Gastrocnemius medialis (tissue), 4 donors: ENCODE measurements at regions not wholly inside any gene's neighbourhood (a gene's known extent, or its start where the extent isn't known, plus 50 kb on each side); places are given as distances from the start of the nearest gene placed in this dataset.

ENCODE experiments used
- ATAC-seq, 2 donors: fragments of 150-250 bp; one replicate each; pipeline ENCODE4 v1.9.1; 2016
- DNase-seq, 2 donors: peaks; one replicate each; pipeline ENCODE4 v3.0.0-alpha.2; 2019
- H3K27ac ChIP-seq, 4 donors: fragments of 200-600 bp; sonication (generic); 1 replicate in 1 of 4; 2 replicates in 3 of 4; pipeline ENCODE4 v1.5.1; 2016 to 2018; ENCODE audit warnings: mild to moderate bottlenecking in 2 of 4, moderate library complexity in 1 of 4
- H3K27me3 ChIP-seq, 3 donors: fragments of 200-600 bp; sonication (generic) in 2 of 3; 1 replicate in 1 of 3; 2 replicates in 2 of 3; pipeline versions ENCODE4 v1.5.1 to v1.6.0; 2016 to 2019; ENCODE audit warnings: mild to moderate bottlenecking in 1 of 3, moderate library complexity in 1 of 3
- H3K36me3 ChIP-seq, 2 donors: fragments of 200-600 bp; sonication (generic) in 1 of 2; one replicate each; pipeline ENCODE4 v1.5.1; 2017 to 2018
- H3K4me1 ChIP-seq, 2 donors: fragments of 200-600 bp; sonication (generic) in 1 of 2; one replicate each; pipeline ENCODE4 v1.5.1; 2016 to 2017; ENCODE audit warnings: mild to moderate bottlenecking in 2 of 2
- H3K4me3 ChIP-seq, 4 donors: fragments of 200-600 bp; sonication (generic) in 3 of 4; 1 replicate in 1 of 4; 2 replicates in 3 of 4; pipeline ENCODE4 v1.5.1; 2016 to 2019; ENCODE audit warnings: mild to moderate bottlenecking in 2 of 4
- H3K9me3 ChIP-seq, 3 donors: fragments of 200-600 bp; sonication (generic) in 2 of 3; 1 replicate in 1 of 3; 2 replicates in 2 of 3; pipeline ENCODE4 v1.5.1; 2016 to 2019
- POLR2A ChIP-seq, 2 donors: fragments of 450-650 bp; IDR thresholded peaks; one replicate each; pipeline ENCODE4 v1.6.1; 2017; ENCODE audit warnings: antibody characterized with exemption in 2 of 2, mild to moderate bottlenecking in 2 of 2, moderate library complexity in 2 of 2
- in situ Hi-C, 4 donors: fragments of 200-750 bp; cut with MboI; loops; one replicate each; pipeline versions ENCODE4 v1.15.0 to v1.8.0; 2017; ENCODE audit warnings: low sequenced_read_pairs in 4 of 4
- intact Hi-C: fragments of 100-400 bp; cut with DNase I; formaldehyde crosslinking; loops from one replicate; pipeline ENCODE4 v1.15.1; 2023; ENCODE audit warnings: low total_unique reads
- TF ChIP-seq, protein P1 (sequence below), 5 experiments: fragments of 450-650 bp in 3 of 5; fragments of 200-600 bp in 2 of 5; sonication (generic) in 2 of 5; IDR thresholded peaks in 4 of 5; conservative IDR thresholded peaks in 1 of 5; 1 replicate in 4 of 5; 2 replicates in 1 of 5; pipeline ENCODE4 v1.5.1; 2016 to 2019; ENCODE audit warnings: antibody characterized with exemption in 5 of 5, mild to moderate bottlenecking in 3 of 5, moderate library complexity in 3 of 5

DNA sequence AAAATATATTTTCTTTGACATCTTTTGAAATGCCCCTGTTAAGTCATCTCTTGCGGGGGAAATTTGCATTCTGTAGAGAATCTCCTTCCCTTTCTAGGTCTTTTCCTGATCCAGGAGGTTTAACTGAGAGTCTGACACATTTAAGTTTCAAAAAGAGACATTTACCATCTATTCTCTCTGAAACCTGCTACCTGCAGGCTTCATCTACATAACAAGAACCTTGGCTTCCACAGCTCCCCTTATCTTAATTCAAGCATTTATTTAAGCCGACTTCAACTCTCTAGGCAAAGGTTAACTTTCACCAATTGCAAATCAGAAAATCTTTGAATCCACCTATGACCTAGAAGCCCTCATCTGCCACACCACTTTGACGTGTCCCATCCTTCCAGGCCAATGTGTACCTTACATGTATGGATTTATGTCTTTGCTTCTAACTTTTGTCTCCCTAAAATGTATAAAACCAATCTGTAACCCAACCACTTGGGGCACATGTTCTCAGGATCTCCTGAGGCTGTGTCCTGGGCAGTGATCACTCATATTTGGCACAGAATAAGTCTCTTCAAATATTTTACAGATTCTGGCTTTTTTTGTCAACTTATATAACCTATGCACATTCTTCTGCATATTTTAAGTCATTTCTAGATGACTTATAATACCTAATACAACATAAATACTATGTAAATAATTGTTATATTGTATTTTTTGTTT, 666.7 kb downstream of the UTRN start:
- no peak for ATAC-seq
- Histone ChIP-seq H3K27me3 (no peaks in the 10 kb centered on the region), H3K4me3 (no peak overlapping the region), H3K36me3 (no peaks in the 10 kb centered on the region), H3K9me3 (no peaks in the 10 kb centered on the region), H3K4me1 (no peaks in the 10 kb centered on the region), H3K27ac (no peak overlapping the region)
- intact Hi-C loops: no loop called here
- TF ChIP-seq, protein P1, sequence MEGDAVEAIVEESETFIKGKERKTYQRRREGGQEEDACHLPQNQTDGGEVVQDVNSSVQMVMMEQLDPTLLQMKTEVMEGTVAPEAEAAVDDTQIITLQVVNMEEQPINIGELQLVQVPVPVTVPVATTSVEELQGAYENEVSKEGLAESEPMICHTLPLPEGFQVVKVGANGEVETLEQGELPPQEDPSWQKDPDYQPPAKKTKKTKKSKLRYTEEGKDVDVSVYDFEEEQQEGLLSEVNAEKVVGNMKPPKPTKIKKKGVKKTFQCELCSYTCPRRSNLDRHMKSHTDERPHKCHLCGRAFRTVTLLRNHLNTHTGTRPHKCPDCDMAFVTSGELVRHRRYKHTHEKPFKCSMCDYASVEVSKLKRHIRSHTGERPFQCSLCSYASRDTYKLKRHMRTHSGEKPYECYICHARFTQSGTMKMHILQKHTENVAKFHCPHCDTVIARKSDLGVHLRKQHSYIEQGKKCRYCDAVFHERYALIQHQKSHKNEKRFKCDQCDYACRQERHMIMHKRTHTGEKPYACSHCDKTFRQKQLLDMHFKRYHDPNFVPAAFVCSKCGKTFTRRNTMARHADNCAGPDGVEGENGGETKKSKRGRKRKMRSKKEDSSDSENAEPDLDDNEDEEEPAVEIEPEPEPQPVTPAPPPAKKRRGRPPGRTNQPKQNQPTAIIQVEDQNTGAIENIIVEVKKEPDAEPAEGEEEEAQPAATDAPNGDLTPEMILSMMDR (IDR thresholded peaks at IDR 0.05 in 4 of 5, conservative IDR thresholded peaks at IDR 0.05 in 1 of 5): no peak
- TF ChIP-seq POLR2A (IDR thresholded peaks at IDR 0.05): no peak
- in situ Hi-C loops: no loop called here
- no peak for DNase-seq

GRCh38 chr6:144952456-144953240, 667.5 kb downstream of the UTRN start:
- H3K4me1 ChIP-seq: no peaks in the 10 kb centered on the region
- H3K4me3 ChIP-seq: no peak overlapping the region
- no peak overlapping the region for H3K27ac ChIP-seq
- H3K36me3 ChIP-seq: no peaks in the 10 kb centered on the region
- DNase-seq: no peak
- in situ Hi-C loops (no loop called here), intact Hi-C loops (no loop called here)
- no peaks in the 10 kb centered on the region for H3K27me3 ChIP-seq
- TF ChIP-seq, protein P1 (IDR thresholded peaks at IDR 0.05 in 4 of 5, conservative IDR thresholded peaks at IDR 0.05 in 1 of 5): no peak
- no peak for TF ChIP-seq POLR2A (IDR thresholded peaks at IDR 0.05)
- no peaks in the 10 kb centered on the region for H3K9me3 ChIP-seq
- ATAC-seq: no peak

- in situ Hi-C loops (no loop called here), intact Hi-C loops (no loop called here)
- H3K27me3 ChIP-seq: no peaks in the 10 kb centered on the region
- H3K9me3 ChIP-seq: no peaks in the 10 kb centered on the region
- H3K4me3 ChIP-seq: no peak overlapping the region
- no peak for TF ChIP-seq POLR2A (IDR thresholded peaks at IDR 0.05)
- TF ChIP-seq, protein P1 (IDR thresholded peaks at IDR 0.05 in 4 of 5, conservative IDR thresholded peaks at IDR 0.05 in 1 of 5): no peak
- ATAC-seq: no peak
- H3K27ac ChIP-seq: no peak overlapping the region
- no peaks in the 10 kb centered on the region for H3K36me3 ChIP-seq
- H3K4me1 ChIP-seq: no peaks in the 10 kb centered on the region
- DNase-seq: no peak
Measured at GRCh38 chr6:144953552-144954240, 668.6 kb downstream of the UTRN start.

GRCh38 chr6:144954241-144954556, 669.1 kb downstream of the UTRN start:
- Histone ChIP-seq H3K4me1 (no peaks in the 10 kb centered on the region), H3K27me3 (no peaks in the 10 kb centered on the region), H3K4me3 (no peak overlapping the region), H3K9me3 (no peaks in the 10 kb centered on the region), H3K36me3 (no peaks in the 10 kb centered on the region), H3K27ac (no peak overlapping the region)
- in situ Hi-C loops (no loop called here), intact Hi-C loops (no loop called here)
- DNase-seq (no peak), ATAC-seq (no peak)
- TF ChIP-seq POLR2A (IDR thresholded peaks at IDR 0.05): no peak
- TF ChIP-seq, protein P1 (IDR thresholded peaks at IDR 0.05 in 4 of 5, conservative IDR thresholded peaks at IDR 0.05 in 1 of 5): no peak
